Naive thymus-derived CD4-positive, alpha-beta T cell (primary cell): ENCODE measurements at regions not wholly inside any gene's neighbourhood (a gene's known extent, or its start where the extent isn't known, plus 50 kb on each side); places are given as distances from the start of the nearest gene placed in this dataset.

ENCODE experiments used
- ATAC-seq: fragments of 150-1000 bp; cut with Tn5 transposase; 2 replicates; pipeline ENCODE4 v1.10.0; 2021; ENCODE audit warnings: mild to moderate bottlenecking, moderate library complexity
- CTCF ChIA-PET: fragments of 350-600 bp; sonication (Branson Sonifier 250); formaldehyde crosslinking; loops from one replicate; lab custom pipeline; 2021; ENCODE audit warnings: antibody characterized with exemption; lab: Charles Lee
- POLR2A ChIA-PET: fragments of 350-600 bp; sonication (Branson Sonifier 250); formaldehyde crosslinking; loops from one replicate; lab custom pipeline; 2021; ENCODE audit warnings: antibody characterized with exemption, inconsistent platforms; lab: Charles Lee
- DNase-seq, 9 donors: peaks; one replicate each; pipeline versions ENCODE4 v3.0.0 to v3.0.0-alpha.2; 2020 to 2022; ENCODE audit warnings: mixed read lengths in 1 of 9
- H3K27ac ChIP-seq: one replicate; pipeline ENCODE4 v1.7.0; 2013; ENCODE audit warnings: mild to moderate bottlenecking, low read depth, low read length, moderate library complexity
- H3K27me3 ChIP-seq, 2 donors: one replicate each; pipeline ENCODE4 v1.7.0; 2013; ENCODE audit warnings: low read length in 2 of 2, mild to moderate bottlenecking in 2 of 2, moderate library complexity in 2 of 2; ENCODE audit not compliant: control insufficient read depth in 2 of 2, insufficient read depth in 2 of 2
- H3K36me3 ChIP-seq, 3 experiments: 1 replicate in 2 of 3; 2 replicates in 1 of 3; pipeline ENCODE4 v1.7.0; 2013; ENCODE audit warnings: low read length in 3 of 3, mild to moderate bottlenecking in 3 of 3, moderate library complexity in 1 of 3; ENCODE audit not compliant: insufficient read depth in 3 of 3, control insufficient read depth in 2 of 3
- H3K4me1 ChIP-seq, 2 donors: one replicate each; pipeline ENCODE4 v1.7.0; 2013; ENCODE audit warnings: low read length in 2 of 2, mild to moderate bottlenecking in 2 of 2, moderate library complexity in 1 of 2; ENCODE audit not compliant: control insufficient read depth in 2 of 2, insufficient read depth in 2 of 2
- H3K4me3 ChIP-seq: 2 replicates; pipeline ENCODE4 v1.7.0; 2013; ENCODE audit warnings: mild to moderate bottlenecking, low read length
- H3K9me3 ChIP-seq, 3 experiments: 1 replicate in 2 of 3; 2 replicates in 1 of 3; pipeline ENCODE4 v1.7.0; 2013; ENCODE audit warnings: low read length in 3 of 3; ENCODE audit not compliant: control insufficient read depth in 2 of 3
- H3K27ac Mint-ChIP-seq, 9 donors: one replicate each; pipeline ENCODE4 v1.8.0; 2020 to 2022; ENCODE audit warnings: mixed read lengths in 9 of 9, mild to moderate bottlenecking in 8 of 9, moderate library complexity in 5 of 9, inconsistent platforms in 2 of 9
- H3K27me3 Mint-ChIP-seq, 5 donors: one replicate each; pipeline ENCODE4 v1.8.0; 2021 to 2022; ENCODE audit warnings: mixed read lengths in 5 of 5, mild to moderate bottlenecking in 1 of 5
- H3K36me3 Mint-ChIP-seq, 5 donors: one replicate each; pipeline ENCODE4 v1.8.0; 2020 to 2022; ENCODE audit warnings: mixed read lengths in 5 of 5, mild to moderate bottlenecking in 3 of 5, inconsistent platforms in 1 of 5
- H3K4me1 Mint-ChIP-seq, 7 donors: one replicate each; pipeline ENCODE4 v1.8.0; 2020 to 2022; ENCODE audit warnings: mixed read lengths in 7 of 7, mild to moderate bottlenecking in 3 of 7, inconsistent platforms in 1 of 7
- H3K4me3 Mint-ChIP-seq, 10 donors: one replicate each; pipeline ENCODE4 v1.8.0; 2020 to 2022; ENCODE audit warnings: mild to moderate bottlenecking in 10 of 10, mixed read lengths in 10 of 10, moderate library complexity in 6 of 10, inconsistent platforms in 2 of 10
- H3K9me3 Mint-ChIP-seq, 11 donors: one replicate each; pipeline ENCODE4 v1.8.0; 2020 to 2022; ENCODE audit warnings: mixed read lengths in 11 of 11, mild to moderate bottlenecking in 4 of 11, inconsistent platforms in 1 of 11, moderate library complexity in 1 of 11
- intact Hi-C, 2 donors: fragments of 100-400 bp; cut with micrococcal nuclease; formaldehyde crosslinking; loops; one replicate each; pipeline ENCODE4 v1.15.1; 2023

- CTCF ChIA-PET: interaction anchor here (1.0 to 1.8 kb wide), 6 partner anchors 10 to 737 kb away, joined by 3 to 6 read pairs (median 4); no protein-coding TSS in a partner anchor
- Histone ChIP-seq H3K27me3 (no peaks in the 10 kb centered on the region), H3K4me1 (no peaks in the 10 kb centered on the region), H3K27ac (no peak overlapping the region), H3K9me3 (no peaks in the 10 kb centered on the region), H3K4me3 (no peak overlapping the region), H3K36me3 (no peaks in the 10 kb centered on the region)
- Mint-ChIP-seq H3K27me3 (peaks cover 11 to 26% (median 14%) of the 10 kb centered on the region in 5 donors), H3K27ac (no peak overlapping the region), H3K9me3 (no peaks in the 10 kb centered on the region), H3K4me3 (no peak overlapping the region), H3K4me1 (peaks cover 0 to 8% (median 0%) of the 10 kb centered on the region in 7 donors), H3K36me3 (no peaks in the 10 kb centered on the region)
- POLR2A ChIA-PET: no interaction called here
- intact Hi-C loops: loop anchor here (1.0 to 5.0 kb wide), 4 partner anchors 43 to 736 kb away; no protein-coding TSS in a partner anchor
- no peak for DNase-seq
- ATAC-seq: no peak
Observed at GRCh38 chr4:86498863-86499166, 95.3 kb upstream of the PTPN13 start.

- Histone ChIP-seq H3K27me3 (no peaks in the 10 kb centered on the region), H3K4me1 (no peaks in the 10 kb centered on the region), H3K27ac (no peak overlapping the region), H3K36me3 (no peaks in the 10 kb centered on the region), H3K4me3 (no peak overlapping the region), H3K9me3 (no peaks in the 10 kb centered on the region)
- ChIA-PET CTCF (interaction anchor here (0.6 to 1.0 kb wide), 2 partner anchors 10 to 193 kb away, joined by 3 to 5 read pairs; no protein-coding TSS in a partner anchor), POLR2A (no interaction called here)
- peaks cover 0 to 3% (median 0%) of the 10 kb centered on the region in 7 donors for H3K4me1 Mint-ChIP-seq
- DNase-seq: no peak
- no peak for ATAC-seq
- peaks cover 11 to 33% (median 22%) of the 10 kb centered on the region in 5 donors for H3K27me3 Mint-ChIP-seq
- no peaks in the 10 kb centered on the region for H3K9me3 Mint-ChIP-seq
- H3K27ac Mint-ChIP-seq: no peak overlapping the region
- no peak overlapping the region for H3K4me3 Mint-ChIP-seq
- intact Hi-C loops: loop anchor here in 1 of 2 donors (5.0 kb wide), 1 partner anchor 737 kb away; no protein-coding TSS in a partner anchor
- H3K36me3 Mint-ChIP-seq: no peaks in the 10 kb centered on the region
Observed at GRCh38 chr4:86500527-86500926, 93.6 kb upstream of the PTPN13 start.

- ATAC-seq (no peak), DNase-seq (no peak)
- Histone ChIP-seq H3K4me3 (no peak overlapping the region), H3K9me3 (no peaks in the 10 kb centered on the region), H3K27me3 (no peaks in the 10 kb centered on the region), H3K36me3 (no peaks in the 10 kb centered on the region), H3K27ac (no peak overlapping the region), H3K4me1 (no peaks in the 10 kb centered on the region)
- Mint-ChIP-seq H3K27ac (no peak overlapping the region), H3K4me3 (no peak overlapping the region), H3K4me1 (peaks cover 0 to 3% (median 0%) of the 10 kb centered on the region in 7 donors), H3K9me3 (no peaks in the 10 kb centered on the region), H3K36me3 (no peaks in the 10 kb centered on the region), H3K27me3 (peaks cover 11 to 45% (median 27%) of the 10 kb centered on the region in 5 donors)
- ChIA-PET CTCF (no interaction called here), POLR2A (no interaction called here)
- intact Hi-C loops: loop anchor here in 1 of 2 donors (5.0 kb wide), 1 partner anchor 735 kb away; no protein-coding TSS in a partner anchor
Observed at GRCh38 chr4:86502081-86502480, 92.0 kb upstream of the PTPN13 start.

GRCh38 chr4:86506591-86506990 lies 87.5 kb upstream of the PTPN13 start:
- ChIA-PET CTCF (no interaction called here), POLR2A (no interaction called here)
- H3K27ac Mint-ChIP-seq: no peak overlapping the region

GRCh38 chr4:86508436-86508835 lies 85.7 kb upstream of the PTPN13 start:
- peaks cover 0 to 2% (median 0%) of the 10 kb centered on the region in 11 donors for H3K9me3 Mint-ChIP-seq
- no peak overlapping the region for H3K4me3 Mint-ChIP-seq
- intact Hi-C loops: no loop called here
- CTCF ChIA-PET: no interaction called here
- no peak overlapping the region for H3K27ac Mint-ChIP-seq
- Histone ChIP-seq H3K4me1 (peaks cover 0 to 5% of the 10 kb centered on the region in 2 donors), H3K27me3 (no peaks in the 10 kb centered on the region), H3K36me3 (no peaks in the 10 kb centered on the region), H3K27ac (no peak overlapping the region), H3K9me3 (no peaks in the 10 kb centered on the region), H3K4me3 (no peak overlapping the region)
- peaks cover 0 to 39% (median 18%) of the 10 kb centered on the region in 5 donors for H3K27me3 Mint-ChIP-seq
- ATAC-seq: no peak
- H3K36me3 Mint-ChIP-seq: no peaks in the 10 kb centered on the region
- DNase-seq: no peak
- H3K4me1 Mint-ChIP-seq: no peaks in the 10 kb centered on the region
- POLR2A ChIA-PET: no interaction called here

More at GRCh38 chr4:86506591-86506990, 87.5 kb upstream of the PTPN13 start:
- ATAC-seq (no peak), DNase-seq (no peak)
- Mint-ChIP-seq H3K36me3 (no peaks in the 10 kb centered on the region), H3K9me3 (peaks cover 0 to 2% (median 0%) of the 10 kb centered on the region in 11 donors), H3K4me3 (no peak overlapping the region), H3K27me3 (peaks cover 6 to 42% (median 27%) of the 10 kb centered on the region in 5 donors), H3K4me1 (no peaks in the 10 kb centered on the region)
- H3K4me3 ChIP-seq: no peak overlapping the region
- no peaks in the 10 kb centered on the region for H3K9me3 ChIP-seq
- H3K4me1 ChIP-seq: peaks cover 0 to 5% of the 10 kb centered on the region in 2 donors
- intact Hi-C loops: no loop called here
- no peaks in the 10 kb centered on the region for H3K27me3 ChIP-seq
- no peak overlapping the region for H3K27ac ChIP-seq
- no peaks in the 10 kb centered on the region for H3K36me3 ChIP-seq

GRCh38 chr4:86511590-86511989 lies 82.5 kb upstream of the PTPN13 start:
- POLR2A ChIA-PET: no interaction called here

GRCh38 chr4:86512631-86513030 lies 81.5 kb upstream of the PTPN13 start:
- no peaks in the 10 kb centered on the region for H3K9me3 ChIP-seq
- DNase-seq (no peak), ATAC-seq (no peak)
- ChIA-PET CTCF (no interaction called here), POLR2A (no interaction called here)
- H3K27ac ChIP-seq: no peak overlapping the region
- Mint-ChIP-seq H3K36me3 (no peaks in the 10 kb centered on the region), H3K9me3 (peaks cover 0 to 4% (median 0%) of the 10 kb centered on the region in 11 donors), H3K27ac (no peak overlapping the region), H3K4me3 (no peak overlapping the region), H3K4me1 (no peaks in the 10 kb centered on the region), H3K27me3 (peaks cover 0 to 53% (median 0%) of the 10 kb centered on the region in 5 donors)
- H3K27me3 ChIP-seq: no peaks in the 10 kb centered on the region
- H3K4me3 ChIP-seq: no peak overlapping the region
- peaks cover 0 to 5% of the 10 kb centered on the region in 2 donors for H3K4me1 ChIP-seq
- H3K36me3 ChIP-seq: no peaks in the 10 kb centered on the region
- intact Hi-C loops: loop anchor here in 1 of 2 donors (2.0 kb wide), 1 partner anchor 16 kb away; no protein-coding TSS in a partner anchor

More at GRCh38 chr4:86511590-86511989, 82.5 kb upstream of the PTPN13 start:
- Histone ChIP-seq H3K4me3 (no peak overlapping the region), H3K36me3 (no peaks in the 10 kb centered on the region), H3K4me1 (peaks cover 0 to 5% of the 10 kb centered on the region in 2 donors), H3K9me3 (no peaks in the 10 kb centered on the region), H3K27ac (no peak overlapping the region), H3K27me3 (no peaks in the 10 kb centered on the region)
- H3K36me3 Mint-ChIP-seq: no peaks in the 10 kb centered on the region
- no peak overlapping the region for H3K4me3 Mint-ChIP-seq
- no peaks in the 10 kb centered on the region for H3K4me1 Mint-ChIP-seq
- H3K27ac Mint-ChIP-seq: no peak overlapping the region
- H3K27me3 Mint-ChIP-seq: peaks cover 0 to 54% (median under 1%) of the 10 kb centered on the region in 5 donors
- H3K9me3 Mint-ChIP-seq: peaks cover 0 to 4% (median 0%) of the 10 kb centered on the region in 11 donors
- CTCF ChIA-PET: interaction anchor here (0.8 kb wide), 1 partner anchor 13 kb away, joined by 4 read pairs; no protein-coding TSS in a partner anchor
- intact Hi-C loops: no loop called here
- no peak for ATAC-seq
- no peak for DNase-seq
